ENCODE measurements at regions not wholly inside any gene's neighbourhood (a gene's known extent, or its start where the extent isn't known, plus 50 kb on each side); places are given as distances from the start of the nearest gene placed in this dataset.

GRCh38 chr5:167898361-167899042 lies 392.9 kb upstream of the WWC1 start:
- Mint-ChIP-seq H3K27me3 (no peaks in the 10 kb centered on the region), H3K36me3 (ENCODE audit: insufficient read depth) (no peaks in the 10 kb centered on the region), H3K9me3 (peaks cover 13% of the 10 kb centered on the region), H3K27ac (ENCODE audit: low read depth) (no peak overlapping the region), H3K4me1 (no peaks in the 10 kb centered on the region), H3K4me3 (no peak overlapping the region)
- no peak for ATAC-seq (replicated peaks; ENCODE audit: extremely low read depth, poor library complexity, severe bottlenecking)
- DNase-seq (ENCODE audit: low spot score in 2 of 2): no peak

- ATAC-seq (replicated peaks; ENCODE audit: extremely low read depth, poor library complexity, severe bottlenecking) (no peak), DNase-seq (ENCODE audit: low spot score in 2 of 2) (no peak)
- H3K36me3 Mint-ChIP-seq (ENCODE audit: insufficient read depth): no peaks in the 10 kb centered on the region
- no peak overlapping the region for H3K27ac Mint-ChIP-seq (ENCODE audit: low read depth)
- no peak overlapping the region for H3K4me3 Mint-ChIP-seq
- peaks cover 8% of the 10 kb centered on the region for H3K9me3 Mint-ChIP-seq
- H3K4me1 Mint-ChIP-seq: no peaks in the 10 kb centered on the region
- no peaks in the 10 kb centered on the region for H3K27me3 Mint-ChIP-seq
These were observed 391.9 kb upstream of the WWC1 start for GRCh38 chr5:167899490-167900070.

GRCh38 chr5:167900340-167900935 lies 391.0 kb upstream of the WWC1 start:
- H3K27ac Mint-ChIP-seq (ENCODE audit: low read depth): no peak overlapping the region
- ATAC-seq (replicated peaks; ENCODE audit: extremely low read depth, poor library complexity, severe bottlenecking): no peak
- H3K4me1 Mint-ChIP-seq: no peaks in the 10 kb centered on the region
- no peak for DNase-seq (ENCODE audit: low spot score in 2 of 2)
- no peaks in the 10 kb centered on the region for H3K27me3 Mint-ChIP-seq
- H3K36me3 Mint-ChIP-seq (ENCODE audit: insufficient read depth): no peaks in the 10 kb centered on the region
- H3K4me3 Mint-ChIP-seq: no peak overlapping the region
- H3K9me3 Mint-ChIP-seq: peaks cover 7% of the 10 kb centered on the region

GRCh38 chr5:167902298-167902697 lies 389.1 kb upstream of the WWC1 start:
- no peak for ATAC-seq (replicated peaks; ENCODE audit: extremely low read depth, poor library complexity, severe bottlenecking)

GRCh38 chr5:167903243-167903642 lies 388.2 kb upstream of the WWC1 start:
- Mint-ChIP-seq H3K9me3 (no peaks in the 10 kb centered on the region), H3K4me3 (no peak overlapping the region), H3K27me3 (no peaks in the 10 kb centered on the region), H3K27ac (ENCODE audit: low read depth) (no peak overlapping the region), H3K4me1 (no peaks in the 10 kb centered on the region), H3K36me3 (ENCODE audit: insufficient read depth) (no peaks in the 10 kb centered on the region)
- DNase-seq (ENCODE audit: low spot score in 2 of 2) (no peak), ATAC-seq (replicated peaks; ENCODE audit: extremely low read depth, poor library complexity, severe bottlenecking) (no peak)

More at GRCh38 chr5:167902298-167902697, 389.1 kb upstream of the WWC1 start:
- Mint-ChIP-seq H3K4me1 (no peaks in the 10 kb centered on the region), H3K4me3 (no peak overlapping the region), H3K36me3 (ENCODE audit: insufficient read depth) (no peaks in the 10 kb centered on the region), H3K9me3 (no peaks in the 10 kb centered on the region), H3K27ac (ENCODE audit: low read depth) (no peak overlapping the region), H3K27me3 (no peaks in the 10 kb centered on the region)
- DNase-seq (ENCODE audit: low spot score in 2 of 2): no peak

GRCh38 chr5:167903659-167904058 lies 387.8 kb upstream of the WWC1 start:
- H3K27ac Mint-ChIP-seq (ENCODE audit: low read depth): no peak overlapping the region
- no peak for DNase-seq (ENCODE audit: low spot score in 2 of 2)
- no peaks in the 10 kb centered on the region for H3K9me3 Mint-ChIP-seq
- ATAC-seq (replicated peaks; ENCODE audit: extremely low read depth, poor library complexity, severe bottlenecking): no peak
- H3K4me3 Mint-ChIP-seq: no peak overlapping the region
- H3K4me1 Mint-ChIP-seq: no peaks in the 10 kb centered on the region
- no peaks in the 10 kb centered on the region for H3K36me3 Mint-ChIP-seq (ENCODE audit: insufficient read depth)
- H3K27me3 Mint-ChIP-seq: no peaks in the 10 kb centered on the region

GRCh38 chr5:167905919-167906853 lies 385.3 kb upstream of the WWC1 start:
- no peaks in the 10 kb centered on the region for H3K4me1 Mint-ChIP-seq
- H3K27me3 Mint-ChIP-seq: no peaks in the 10 kb centered on the region
- no peak for DNase-seq (ENCODE audit: low spot score in 2 of 2)
- no peak overlapping the region for H3K4me3 Mint-ChIP-seq
- H3K27ac Mint-ChIP-seq (ENCODE audit: low read depth): no peak overlapping the region
- ATAC-seq (replicated peaks; ENCODE audit: extremely low read depth, poor library complexity, severe bottlenecking): no peak
- H3K36me3 Mint-ChIP-seq (ENCODE audit: insufficient read depth): no peaks in the 10 kb centered on the region
- H3K9me3 Mint-ChIP-seq: no peaks in the 10 kb centered on the region

- ATAC-seq (replicated peaks; ENCODE audit: extremely low read depth, poor library complexity, severe bottlenecking) (no peak), DNase-seq (ENCODE audit: low spot score in 2 of 2) (no peak)
- H3K4me3 Mint-ChIP-seq: no peak overlapping the region
- no peaks in the 10 kb centered on the region for H3K9me3 Mint-ChIP-seq
- H3K4me1 Mint-ChIP-seq: no peaks in the 10 kb centered on the region
- no peaks in the 10 kb centered on the region for H3K36me3 Mint-ChIP-seq (ENCODE audit: insufficient read depth)
- no peak overlapping the region for H3K27ac Mint-ChIP-seq (ENCODE audit: low read depth)
- no peaks in the 10 kb centered on the region for H3K27me3 Mint-ChIP-seq
These were observed 382.8 kb upstream of the WWC1 start for GRCh38 chr5:167908606-167909005.

- H3K27ac Mint-ChIP-seq (ENCODE audit: low read depth): no peak overlapping the region
These were observed 378.3 kb upstream of the WWC1 start for GRCh38 chr5:167912941-167913665.

GRCh38 chr5:167915237-167915636 lies 376.2 kb upstream of the WWC1 start:
- no peak for ATAC-seq (replicated peaks; ENCODE audit: extremely low read depth, poor library complexity, severe bottlenecking)
- no peak for DNase-seq (ENCODE audit: low spot score in 2 of 2)
- H3K36me3 Mint-ChIP-seq (ENCODE audit: insufficient read depth): no peaks in the 10 kb centered on the region
- peaks cover 18% of the 10 kb centered on the region for H3K9me3 Mint-ChIP-seq
- H3K27ac Mint-ChIP-seq (ENCODE audit: low read depth): no peak overlapping the region
- H3K27me3 Mint-ChIP-seq: no peaks in the 10 kb centered on the region
- no peak overlapping the region for H3K4me3 Mint-ChIP-seq
- no peaks in the 10 kb centered on the region for H3K4me1 Mint-ChIP-seq

More at GRCh38 chr5:167912941-167913665, 378.3 kb upstream of the WWC1 start:
- no peaks in the 10 kb centered on the region for H3K27me3 Mint-ChIP-seq
- DNase-seq (ENCODE audit: low spot score in 2 of 2) (no peak), ATAC-seq (replicated peaks; ENCODE audit: extremely low read depth, poor library complexity, severe bottlenecking) (no peak)
- H3K36me3 Mint-ChIP-seq (ENCODE audit: insufficient read depth): no peaks in the 10 kb centered on the region
- H3K9me3 Mint-ChIP-seq: peaks cover 13% of the 10 kb centered on the region
- H3K4me1 Mint-ChIP-seq: no peaks in the 10 kb centered on the region
- H3K4me3 Mint-ChIP-seq: no peak overlapping the region

GRCh38 chr5:167916261-167916691 lies 375.2 kb upstream of the WWC1 start:
- ATAC-seq (replicated peaks; ENCODE audit: extremely low read depth, poor library complexity, severe bottlenecking) (no peak), DNase-seq (ENCODE audit: low spot score in 2 of 2) (no peak)
- H3K36me3 Mint-ChIP-seq (ENCODE audit: insufficient read depth): no peaks in the 10 kb centered on the region
- H3K27me3 Mint-ChIP-seq: no peaks in the 10 kb centered on the region
- no peaks in the 10 kb centered on the region for H3K4me1 Mint-ChIP-seq
- H3K4me3 Mint-ChIP-seq: no peak overlapping the region
- peaks cover 18% of the 10 kb centered on the region for H3K9me3 Mint-ChIP-seq
- no peak overlapping the region for H3K27ac Mint-ChIP-seq (ENCODE audit: low read depth)

GRCh38 chr5:167916706-167917105 lies 374.7 kb upstream of the WWC1 start:
- DNase-seq (ENCODE audit: low spot score in 2 of 2) (no peak), ATAC-seq (replicated peaks; ENCODE audit: extremely low read depth, poor library complexity, severe bottlenecking) (no peak)
- H3K27ac Mint-ChIP-seq (ENCODE audit: low read depth): no peak overlapping the region
- no peaks in the 10 kb centered on the region for H3K4me1 Mint-ChIP-seq
- H3K4me3 Mint-ChIP-seq: no peak overlapping the region
- no peaks in the 10 kb centered on the region for H3K36me3 Mint-ChIP-seq (ENCODE audit: insufficient read depth)
- peaks cover 18% of the 10 kb centered on the region for H3K9me3 Mint-ChIP-seq
- no peaks in the 10 kb centered on the region for H3K27me3 Mint-ChIP-seq
